ENCODE measurements at regions not wholly inside any gene's neighbourhood (a gene's known extent, or its start where the extent isn't known, plus 50 kb on each side); places are given as distances from the start of the nearest gene placed in this dataset.

- TF ChIP-seq MYC (IDR thresholded peaks at IDR 0.05; ENCODE audit: low read depth, low read length) (no peak), MAX (IDR thresholded peaks at IDR 0.05; ENCODE audit: low read depth, low read length) (no peak), CTCF (IDR thresholded peaks at IDR 0.05; ENCODE audit: low read depth, low read length) (no peak), POLR2A (IDR thresholded peaks at IDR 0.05; ENCODE audit: extremely low read depth, insufficient read length) (no peak)
- no peak overlapping the region for H3K4me3 ChIP-seq (ENCODE audit: low read depth, low read length)
- no peak for DNase-seq (ENCODE audit: low read depth)
These were observed 82.3 kb upstream of the FAM20C start for GRCh38 chr7:109898-110556.

GRCh38 chr7:110557-111232 lies 81.7 kb upstream of the FAM20C start:
- no peak overlapping the region for H3K4me3 ChIP-seq (ENCODE audit: low read depth, low read length)
- DNase-seq (ENCODE audit: low read depth), result no peak
- no peak for TF ChIP-seq CTCF (IDR thresholded peaks at IDR 0.05; ENCODE audit: low read depth, low read length)
- TF ChIP-seq MAX (IDR thresholded peaks at IDR 0.05; ENCODE audit: low read depth, low read length), result no peak

GRCh38 chr7:111591-111990 lies 80.8 kb upstream of the FAM20C start:
- H3K4me3 ChIP-seq (ENCODE audit: low read depth, low read length), result no peak overlapping the region
- DNase-seq (ENCODE audit: low read depth), result no peak
- no peak for TF ChIP-seq POLR2A (IDR thresholded peaks at IDR 0.05; ENCODE audit: extremely low read depth, insufficient read length)
- no peak for TF ChIP-seq MYC (IDR thresholded peaks at IDR 0.05; ENCODE audit: low read depth, low read length)
- no peak for TF ChIP-seq CTCF (IDR thresholded peaks at IDR 0.05; ENCODE audit: low read depth, low read length)
- no peak for TF ChIP-seq MAX (IDR thresholded peaks at IDR 0.05; ENCODE audit: low read depth, low read length)

GRCh38 chr7:112881-113280 lies 79.5 kb upstream of the FAM20C start:
- H3K4me3 ChIP-seq (ENCODE audit: low read depth, low read length), result no peak overlapping the region
- DNase-seq (ENCODE audit: low read depth), result peak; percentile 79
- no peak for TF ChIP-seq POLR2A (IDR thresholded peaks at IDR 0.05; ENCODE audit: extremely low read depth, insufficient read length)
- no peak for TF ChIP-seq CTCF (IDR thresholded peaks at IDR 0.05; ENCODE audit: low read depth, low read length)
- TF ChIP-seq MYC (IDR thresholded peaks at IDR 0.05; ENCODE audit: low read depth, low read length), result no peak
- TF ChIP-seq MAX (IDR thresholded peaks at IDR 0.05; ENCODE audit: low read depth, low read length), result no peak

GRCh38 chr7:115274-115911 lies 77.0 kb upstream of the FAM20C start:
- TF ChIP-seq POLR2A (IDR thresholded peaks at IDR 0.05; ENCODE audit: extremely low read depth, insufficient read length), result no peak
- TF ChIP-seq CTCF (IDR thresholded peaks at IDR 0.05; ENCODE audit: low read depth, low read length), result no peak
- TF ChIP-seq MYC (IDR thresholded peaks at IDR 0.05; ENCODE audit: low read depth, low read length), result no peak
- TF ChIP-seq MAX (IDR thresholded peaks at IDR 0.05; ENCODE audit: low read depth, low read length), result no peak
- peak; percentile 90 for DNase-seq (ENCODE audit: low read depth)
- no peak overlapping the region for H3K4me3 ChIP-seq (ENCODE audit: low read depth, low read length)

Measured in NB4 (cell line).